Suppressor macrophage treated with lipopolysaccharide for 4 hours (primary cell): ENCODE measurements at regions not wholly inside any gene's neighbourhood (a gene's known extent, or its start where the extent isn't known, plus 50 kb on each side); places are given as distances from the start of the nearest gene placed in this dataset.

ENCODE experiments used
- DNase-seq: peaks from one replicate; pipeline ENCODE4 v3.0.0-alpha.2; 2020

- no peak for DNase-seq
Measured at GRCh38 chr3:31358473-31359070, 174.2 kb upstream of the STT3B start.

GRCh38 chr3:31361371-31362273, 171.1 kb upstream of the STT3B start:
- DNase-seq, result peak; percentile 23

GRCh38 chr3:31364188-31364587, 168.5 kb upstream of the STT3B start:
- no peak for DNase-seq

GRCh38 chr3:31364711-31365110, 168.0 kb upstream of the STT3B start:
- no peak for DNase-seq

GRCh38 chr3:31367518-31367917, 165.2 kb upstream of the STT3B start:
- no peak for DNase-seq

GRCh38 chr3:31369637-31370379, 162.9 kb upstream of the STT3B start:
- DNase-seq, result no peak

- DNase-seq, result no peak
Measured at GRCh38 chr3:31370380-31370666, 162.4 kb upstream of the STT3B start.

GRCh38 chr3:31370681-31371080, 162.0 kb upstream of the STT3B start:
- no peak for DNase-seq

GRCh38 chr3:31371484-31372177, 161.1 kb upstream of the STT3B start:
- no peak for DNase-seq

GRCh38 chr3:31373681-31374080, 159.0 kb upstream of the STT3B start:
- no peak for DNase-seq

- no peak for DNase-seq
Measured at GRCh38 chr3:31377045-31377642, 155.6 kb upstream of the STT3B start.

GRCh38 chr3:31378231-31378630, 154.5 kb upstream of the STT3B start:
- no peak for DNase-seq

- no peak for DNase-seq
Measured at GRCh38 chr3:31379598-31379997, 153.1 kb upstream of the STT3B start.

GRCh38 chr3:31382856-31383255, 149.9 kb upstream of the STT3B start:
- DNase-seq, result no peak

GRCh38 chr3:31384117-31384516, 148.6 kb upstream of the STT3B start:
- DNase-seq, result no peak

- no peak for DNase-seq
Measured at GRCh38 chr3:31389939-31390338, 142.8 kb upstream of the STT3B start.

- DNase-seq, result no peak
Measured at GRCh38 chr3:31390466-31390865, 142.3 kb upstream of the STT3B start.

GRCh38 chr3:31391150-31391549, 141.6 kb upstream of the STT3B start:
- no peak for DNase-seq

- DNase-seq, result no peak
Measured at GRCh38 chr3:31392568-31392967, 140.2 kb upstream of the STT3B start.

- no peak for DNase-seq
Measured at GRCh38 chr3:31399271-31399670, 133.5 kb upstream of the STT3B start.

- DNase-seq, result peak; percentile 14
Measured at GRCh38 chr3:31402117-31402516, 130.6 kb upstream of the STT3B start.

- no peak for DNase-seq
Measured at GRCh38 chr3:31403197-31403596, 129.5 kb upstream of the STT3B start.

- DNase-seq, result no peak
Measured at GRCh38 chr3:31404871-31405270, 127.9 kb upstream of the STT3B start.
